ENCODE measurements at regions not wholly inside any gene's neighbourhood (a gene's known extent, or its start where the extent isn't known, plus 50 kb on each side); places are given as distances from the start of the nearest gene placed in this dataset.

DNA sequence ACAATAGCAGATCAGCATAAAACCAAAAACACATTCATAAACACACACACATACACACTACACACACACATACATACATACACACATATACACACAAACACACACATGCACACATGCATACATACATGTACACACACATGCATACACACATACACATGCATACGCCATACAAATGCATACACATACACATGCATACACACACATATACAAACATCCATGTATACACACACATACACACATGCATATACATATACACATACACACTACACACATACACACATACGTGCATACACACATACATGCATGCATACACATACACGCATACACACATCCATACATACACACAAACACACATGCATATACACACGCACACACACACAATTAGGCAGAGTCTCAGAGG is 490.1 kb downstream of the TNS1 start:
- TF ChIP-seq, protein P1, sequence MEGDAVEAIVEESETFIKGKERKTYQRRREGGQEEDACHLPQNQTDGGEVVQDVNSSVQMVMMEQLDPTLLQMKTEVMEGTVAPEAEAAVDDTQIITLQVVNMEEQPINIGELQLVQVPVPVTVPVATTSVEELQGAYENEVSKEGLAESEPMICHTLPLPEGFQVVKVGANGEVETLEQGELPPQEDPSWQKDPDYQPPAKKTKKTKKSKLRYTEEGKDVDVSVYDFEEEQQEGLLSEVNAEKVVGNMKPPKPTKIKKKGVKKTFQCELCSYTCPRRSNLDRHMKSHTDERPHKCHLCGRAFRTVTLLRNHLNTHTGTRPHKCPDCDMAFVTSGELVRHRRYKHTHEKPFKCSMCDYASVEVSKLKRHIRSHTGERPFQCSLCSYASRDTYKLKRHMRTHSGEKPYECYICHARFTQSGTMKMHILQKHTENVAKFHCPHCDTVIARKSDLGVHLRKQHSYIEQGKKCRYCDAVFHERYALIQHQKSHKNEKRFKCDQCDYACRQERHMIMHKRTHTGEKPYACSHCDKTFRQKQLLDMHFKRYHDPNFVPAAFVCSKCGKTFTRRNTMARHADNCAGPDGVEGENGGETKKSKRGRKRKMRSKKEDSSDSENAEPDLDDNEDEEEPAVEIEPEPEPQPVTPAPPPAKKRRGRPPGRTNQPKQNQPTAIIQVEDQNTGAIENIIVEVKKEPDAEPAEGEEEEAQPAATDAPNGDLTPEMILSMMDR (IDR thresholded peaks at IDR 0.05; ENCODE audit: low read depth, low read length) = no peak
- no peak for TF ChIP-seq POLR2A (IDR thresholded peaks at IDR 0.05; ENCODE audit: extremely low read depth, insufficient read length)

All from NB4 (cell line).